Nephron progenitor cell (in vitro differentiated cells): ENCODE measurements at regions not wholly inside any gene's neighbourhood (a gene's known extent, or its start where the extent isn't known, plus 50 kb on each side); places are given as distances from the start of the nearest gene placed in this dataset.

Source experiments
- DNase-seq: peaks from one replicate; pipeline ENCODE4 v3.0.0; 2021
- H3K27ac Mint-ChIP-seq: 2 replicates; pipeline ENCODE4 v1.8.0; 2021; ENCODE audit warnings: mild to moderate bottlenecking, moderate library complexity, mixed read lengths
- H3K27me3 Mint-ChIP-seq: 2 replicates; pipeline ENCODE4 v1.8.0; 2021; ENCODE audit warnings: mild to moderate bottlenecking, low read depth, mixed read lengths; ENCODE audit not compliant: poor library complexity
- H3K36me3 Mint-ChIP-seq: 2 replicates; pipeline ENCODE4 v1.8.0; 2021; ENCODE audit warnings: low read depth, mixed read lengths
- H3K4me1 Mint-ChIP-seq: 2 replicates; pipeline ENCODE4 v1.8.0; 2021; ENCODE audit warnings: mixed read lengths
- H3K4me3 Mint-ChIP-seq: 2 replicates; pipeline ENCODE4 v1.8.0; 2021; ENCODE audit warnings: mild to moderate bottlenecking, moderate library complexity, mixed read lengths
- H3K9me3 Mint-ChIP-seq: 2 replicates; pipeline ENCODE4 v1.8.0; 2021; ENCODE audit warnings: mild to moderate bottlenecking, moderate library complexity, mixed read lengths
- TF ChIP-seq, protein P1 (sequence below): fragments of 200-600 bp; sonication (generic); IDR thresholded peaks from 2 replicates; pipeline ENCODE4 v1.5.0; 2021; ENCODE audit warnings: antibody characterized with exemption

DNA sequence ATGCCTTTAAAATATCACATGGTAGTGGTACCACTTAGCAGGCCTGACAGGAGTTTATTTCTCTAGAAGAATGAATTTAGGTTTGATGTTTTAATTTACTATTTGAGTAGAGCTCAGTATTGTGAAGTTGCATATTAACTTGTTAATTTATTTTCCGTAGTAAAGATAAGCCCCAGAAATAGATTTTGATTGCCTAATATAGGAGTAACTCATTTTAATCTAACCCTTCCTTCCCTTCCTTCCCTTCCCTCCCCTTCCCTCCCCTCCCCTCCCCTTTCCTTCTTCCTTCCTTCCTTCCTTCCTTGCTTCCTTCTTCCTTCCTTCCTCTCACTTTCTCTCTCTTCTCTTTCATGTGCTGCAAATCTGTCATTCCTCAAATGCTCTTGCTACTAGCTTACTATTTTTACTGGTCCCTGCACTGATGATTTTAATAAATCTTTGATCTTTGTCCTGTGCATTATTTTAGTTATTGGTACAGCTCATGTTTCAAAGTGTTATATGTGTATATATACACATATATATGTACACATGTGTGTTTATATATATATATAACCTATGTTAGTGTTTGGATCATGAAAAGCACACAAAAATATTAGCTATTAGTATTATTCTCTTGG lies 862.6 kb upstream of the CNTNAP5 start:
- Mint-ChIP-seq H3K27ac (peak overlapping the region; percentile 7), H3K4me1 (no peaks in the 10 kb centered on the region), H3K4me3 (no peak overlapping the region), H3K36me3 (no peaks in the 10 kb centered on the region), H3K27me3 (no peaks in the 10 kb centered on the region), H3K9me3 (no peaks in the 10 kb centered on the region)
- TF ChIP-seq, protein P1, sequence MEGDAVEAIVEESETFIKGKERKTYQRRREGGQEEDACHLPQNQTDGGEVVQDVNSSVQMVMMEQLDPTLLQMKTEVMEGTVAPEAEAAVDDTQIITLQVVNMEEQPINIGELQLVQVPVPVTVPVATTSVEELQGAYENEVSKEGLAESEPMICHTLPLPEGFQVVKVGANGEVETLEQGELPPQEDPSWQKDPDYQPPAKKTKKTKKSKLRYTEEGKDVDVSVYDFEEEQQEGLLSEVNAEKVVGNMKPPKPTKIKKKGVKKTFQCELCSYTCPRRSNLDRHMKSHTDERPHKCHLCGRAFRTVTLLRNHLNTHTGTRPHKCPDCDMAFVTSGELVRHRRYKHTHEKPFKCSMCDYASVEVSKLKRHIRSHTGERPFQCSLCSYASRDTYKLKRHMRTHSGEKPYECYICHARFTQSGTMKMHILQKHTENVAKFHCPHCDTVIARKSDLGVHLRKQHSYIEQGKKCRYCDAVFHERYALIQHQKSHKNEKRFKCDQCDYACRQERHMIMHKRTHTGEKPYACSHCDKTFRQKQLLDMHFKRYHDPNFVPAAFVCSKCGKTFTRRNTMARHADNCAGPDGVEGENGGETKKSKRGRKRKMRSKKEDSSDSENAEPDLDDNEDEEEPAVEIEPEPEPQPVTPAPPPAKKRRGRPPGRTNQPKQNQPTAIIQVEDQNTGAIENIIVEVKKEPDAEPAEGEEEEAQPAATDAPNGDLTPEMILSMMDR: no peak
- DNase-seq: no peak

DNA sequence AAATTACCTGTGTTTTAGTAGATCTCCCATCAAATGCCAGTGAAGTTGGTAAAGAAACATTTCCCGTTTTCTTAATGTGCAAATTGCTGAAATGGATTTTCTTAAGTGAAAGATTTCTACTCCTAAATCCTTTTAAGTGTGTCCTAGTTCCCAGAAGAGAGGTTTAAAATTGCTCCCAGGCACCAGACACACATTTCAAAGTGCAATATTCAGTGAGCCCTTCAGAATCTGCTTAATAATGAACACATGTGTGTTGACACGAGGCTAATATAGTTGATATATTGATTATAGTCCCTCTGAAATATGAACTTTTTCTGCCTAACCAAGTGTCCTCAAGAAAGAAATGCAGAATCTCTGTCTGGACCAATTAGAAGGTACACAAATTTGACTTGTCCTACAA lies 861.7 kb upstream of the CNTNAP5 start:
- H3K27me3 Mint-ChIP-seq: no peaks in the 10 kb centered on the region
- TF ChIP-seq, protein P1: no peak

DNA sequence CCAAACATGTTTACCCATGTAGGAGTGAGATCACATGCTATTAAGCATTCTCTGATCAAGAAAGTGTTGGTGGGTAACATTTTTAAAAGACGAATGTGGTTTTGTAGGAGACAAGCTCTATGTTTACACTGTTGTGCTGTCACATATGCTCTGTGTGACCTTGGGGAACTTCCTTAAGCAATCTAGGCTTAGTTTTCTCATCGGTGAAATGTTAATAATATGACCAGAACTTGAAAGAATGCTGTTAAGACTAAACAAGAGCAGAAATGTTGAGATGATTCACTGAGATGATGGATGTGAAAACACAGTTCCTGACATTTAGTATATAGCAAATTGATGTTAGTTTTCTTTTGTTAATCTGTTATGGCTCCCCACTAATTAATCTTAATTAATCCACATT lies 860.9 kb upstream of the CNTNAP5 start:
- Mint-ChIP-seq H3K4me1 (no peaks in the 10 kb centered on the region), H3K27me3 (no peaks in the 10 kb centered on the region), H3K9me3 (peaks cover 9% of the 10 kb centered on the region), H3K36me3 (no peaks in the 10 kb centered on the region), H3K4me3 (no peak overlapping the region), H3K27ac (no peak overlapping the region)
- TF ChIP-seq, protein P1: no peak
- DNase-seq: no peak

More for the DNA sequence above, 861.7 kb upstream of the CNTNAP5 start:
- Mint-ChIP-seq H3K27ac (no peak overlapping the region), H3K36me3 (no peaks in the 10 kb centered on the region), H3K9me3 (peaks cover 6% of the 10 kb centered on the region), H3K4me1 (no peaks in the 10 kb centered on the region), H3K4me3 (no peak overlapping the region)
- DNase-seq: no peak

DNA sequence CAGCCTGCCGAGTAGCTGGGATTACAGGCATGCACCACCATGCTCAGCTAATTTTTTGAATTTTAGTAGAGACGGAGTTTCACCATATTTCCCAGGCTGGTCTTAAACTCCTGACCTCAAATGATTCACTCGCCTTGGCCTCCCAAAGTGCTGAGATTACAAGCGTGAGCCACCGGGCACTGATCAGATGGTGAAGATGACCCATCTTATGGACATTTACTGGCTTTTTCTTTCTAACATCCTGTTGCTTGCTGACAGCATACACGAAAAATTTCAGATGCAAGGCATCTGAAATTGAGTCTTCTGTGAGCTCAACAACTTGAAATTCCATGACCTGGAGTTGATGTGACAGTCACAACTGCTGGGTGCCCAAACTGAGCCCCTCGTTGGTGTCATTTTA lies 859.5 kb upstream of the CNTNAP5 start:
- Mint-ChIP-seq H3K4me1 (no peaks in the 10 kb centered on the region), H3K27me3 (peaks cover 2% of the 10 kb centered on the region), H3K36me3 (no peaks in the 10 kb centered on the region), H3K27ac (no peak overlapping the region), H3K4me3 (no peak overlapping the region), H3K9me3 (peaks cover 9% of the 10 kb centered on the region)
- TF ChIP-seq, protein P1: no peak
- DNase-seq: no peak

DNA sequence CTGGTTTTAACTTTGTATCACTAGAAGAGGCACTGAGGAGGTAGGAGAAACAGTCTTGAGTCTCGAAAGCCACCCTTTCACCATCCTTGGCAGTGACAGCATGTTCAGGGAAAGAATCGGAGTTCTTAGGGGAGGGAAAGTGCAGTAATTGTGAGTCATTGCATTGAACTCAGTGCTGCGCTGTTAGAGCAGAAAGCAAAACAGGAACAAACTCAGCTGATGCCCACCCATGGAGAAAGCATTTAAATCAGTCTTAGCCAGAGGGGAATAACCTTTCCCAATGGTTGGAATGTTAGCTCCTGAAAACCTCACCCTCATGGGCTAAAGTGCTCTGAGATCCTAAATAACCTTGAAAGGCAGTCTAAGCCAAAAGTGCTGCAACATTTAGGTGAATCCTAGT lies 845.6 kb upstream of the CNTNAP5 start:
- TF ChIP-seq, protein P1: no peak
- Mint-ChIP-seq H3K27ac (no peak overlapping the region), H3K36me3 (no peaks in the 10 kb centered on the region), H3K27me3 (peaks cover 2% of the 10 kb centered on the region), H3K9me3 (peaks cover 15% of the 10 kb centered on the region), H3K4me1 (no peaks in the 10 kb centered on the region), H3K4me3 (no peak overlapping the region)
- DNase-seq: no peak

DNA sequence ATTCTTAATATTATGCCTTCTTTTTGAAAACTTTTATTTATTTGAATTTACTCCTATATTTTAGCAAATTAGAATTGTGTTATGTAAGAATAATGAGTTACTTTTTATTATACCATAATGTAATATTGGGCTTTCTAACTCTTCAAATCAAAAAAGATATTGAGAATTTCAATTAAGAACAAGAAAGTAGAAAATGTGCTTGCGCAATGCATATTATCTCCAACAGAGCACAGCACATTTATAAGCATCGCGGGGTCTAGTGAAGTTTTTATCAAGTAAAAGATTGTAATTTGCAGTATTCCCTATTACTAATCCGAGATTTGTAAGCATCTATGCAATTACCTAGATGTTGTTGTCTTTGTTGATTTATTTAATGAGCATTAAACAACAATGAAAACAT lies 829.1 kb upstream of the CNTNAP5 start:
- TF ChIP-seq, protein P1: no peak

More for the DNA sequence above, 829.1 kb upstream of the CNTNAP5 start:
- H3K4me1 Mint-ChIP-seq: no peaks in the 10 kb centered on the region
- H3K4me3 Mint-ChIP-seq: no peak overlapping the region
- no peaks in the 10 kb centered on the region for H3K36me3 Mint-ChIP-seq
- peaks cover 3% of the 10 kb centered on the region for H3K27me3 Mint-ChIP-seq
- H3K9me3 Mint-ChIP-seq: no peaks in the 10 kb centered on the region
- no peak overlapping the region for H3K27ac Mint-ChIP-seq
- DNase-seq: no peak
